Liver (tissue), 8 donors: ENCODE measurements at regions not wholly inside any gene's neighbourhood (a gene's known extent, or its start where the extent isn't known, plus 50 kb on each side); places are given as distances from the start of the nearest gene placed in this dataset.

ENCODE experiments used
- DNase-seq: peaks from one replicate; pipeline ENCODE4 v3.0.0-alpha.2; 2017; ENCODE audit warnings: low spot score
- H3K27ac ChIP-seq, 2 donors: one replicate each; pipeline ENCODE4 v1.7.0; 2013; ENCODE audit warnings: inconsistent platforms in 2 of 2, low read length in 2 of 2, control low read depth in 1 of 2, low read depth in 1 of 2, mild to moderate bottlenecking in 1 of 2
- H3K27me3 ChIP-seq, 4 donors: one replicate each; pipeline versions ENCODE4 v1.6.1 to v1.7.0; 2013; ENCODE audit warnings: low read length in 3 of 4, inconsistent platforms in 1 of 4, mild to moderate bottlenecking in 1 of 4, moderate library complexity in 1 of 4; ENCODE audit not compliant: control insufficient read depth in 4 of 4, insufficient read depth in 4 of 4
- H3K36me3 ChIP-seq, 4 donors: one replicate each; pipeline versions ENCODE4 v1.6.1 to v1.7.0; 2013; ENCODE audit warnings: low read length in 3 of 4, mild to moderate bottlenecking in 3 of 4, low read depth in 1 of 4, moderate library complexity in 1 of 4; ENCODE audit not compliant: control insufficient read depth in 4 of 4, insufficient read depth in 3 of 4
- H3K4me1 ChIP-seq, 4 donors: one replicate each; pipeline versions ENCODE4 v1.6.1 to v1.7.0; 2013; ENCODE audit warnings: low read length in 3 of 4, mild to moderate bottlenecking in 3 of 4, moderate library complexity in 1 of 4; ENCODE audit not compliant: control insufficient read depth in 4 of 4, insufficient read depth in 4 of 4
- H3K4me3 ChIP-seq, 3 donors: one replicate each; pipeline versions ENCODE4 v1.6.1 to v1.7.0; 2013; ENCODE audit warnings: low read length in 3 of 3, control low read depth in 1 of 3, low read depth in 1 of 3, mild to moderate bottlenecking in 1 of 3
- H3K9ac ChIP-seq, 2 donors: one replicate each; pipeline ENCODE4 v1.7.0; 2013; ENCODE audit warnings: low read length in 2 of 2, mild to moderate bottlenecking in 2 of 2, moderate library complexity in 2 of 2, control low read depth in 1 of 2, low read depth in 1 of 2
- H3K9me3 ChIP-seq, 4 donors: one replicate each; pipeline versions ENCODE4 v1.6.1 to v1.7.0; 2013; ENCODE audit warnings: low read length in 3 of 4; ENCODE audit not compliant: control insufficient read depth in 4 of 4
- ATF3 ChIP-seq: IDR thresholded peaks from 2 replicates; pipeline ENCODE4 v1.6.1; 2016; ENCODE audit warnings: antibody characterized with exemption
- CTCF ChIP-seq: fragments of 150-350 bp; IDR thresholded peaks from 2 replicates; pipeline ENCODE4 v1.5.1; 2017; ENCODE audit warnings: improper control_type of control experiment, low read depth, low read length; ENCODE audit not compliant: missing input control
- EGR1 ChIP-seq, 2 donors: IDR thresholded peaks; 2 replicates each; pipeline ENCODE4 v1.6.1; 2016 to 2018; ENCODE audit warnings: antibody characterized with exemption in 2 of 2, low read depth in 2 of 2
- FOXA2 ChIP-seq: IDR thresholded peaks from 2 replicates; pipeline ENCODE4 v1.6.1; 2016; ENCODE audit warnings: antibody characterized with exemption
- GABPA ChIP-seq, 2 donors: IDR thresholded peaks in 1 of 2; conservative IDR thresholded peaks in 1 of 2; 2 replicates each; pipeline ENCODE4 v1.6.1; 2016; ENCODE audit warnings: antibody characterized with exemption in 2 of 2, mild to moderate bottlenecking in 1 of 2, moderate library complexity in 1 of 2
- HNF4G ChIP-seq: IDR thresholded peaks from 2 replicates; pipeline ENCODE4 v1.6.1; 2016; ENCODE audit warnings: antibody characterized with exemption
- JUND ChIP-seq, 2 donors: IDR thresholded peaks; 2 replicates each; pipeline ENCODE4 v1.6.1; 2016; ENCODE audit warnings: antibody characterized with exemption in 2 of 2
- MAX ChIP-seq: IDR thresholded peaks from 2 replicates; pipeline ENCODE4 v1.6.1; 2016; ENCODE audit warnings: antibody characterized with exemption
- NR2F2 ChIP-seq: IDR thresholded peaks from 2 replicates; pipeline ENCODE4 v1.6.1; 2016; ENCODE audit warnings: antibody characterized with exemption
- RAD21 ChIP-seq, 2 donors: IDR thresholded peaks; 2 replicates each; pipeline ENCODE4 v1.6.1; 2016; ENCODE audit warnings: antibody characterized with exemption in 2 of 2, mild to moderate bottlenecking in 2 of 2
- REST ChIP-seq: IDR thresholded peaks from 2 replicates; pipeline ENCODE4 v1.6.1; 2016; ENCODE audit warnings: antibody characterized with exemption, mild to moderate bottlenecking
- RXRA ChIP-seq, 2 donors: IDR thresholded peaks; 2 replicates each; pipeline ENCODE4 v1.6.1; 2017 to 2018; ENCODE audit warnings: antibody characterized with exemption in 2 of 2, mild to moderate bottlenecking in 1 of 2
- SP1 ChIP-seq: IDR thresholded peaks from 2 replicates; pipeline ENCODE4 v1.6.1; 2018; ENCODE audit warnings: antibody characterized with exemption, mild to moderate bottlenecking
- TAF1 ChIP-seq: conservative IDR thresholded peaks from 2 replicates; pipeline ENCODE4 v1.6.1; 2016; ENCODE audit warnings: antibody characterized with exemption, mild to moderate bottlenecking
- YY1 ChIP-seq: IDR thresholded peaks from 2 replicates; pipeline ENCODE4 v1.6.1; 2016; ENCODE audit warnings: antibody characterized with exemption, mild to moderate bottlenecking
- ZBTB33 ChIP-seq: IDR thresholded peaks from 2 replicates; pipeline ENCODE4 v1.6.1; 2016; ENCODE audit warnings: antibody characterized with exemption
- WGBS: extraction: QIAGEN DNeasy Blood & Tissue Kit; methylation state at CpG from one replicate; pipeline ENCODE4 v1.1.7; 2013; 5-methylcytosine and 5-hydroxymethylcytosine counted together
- donor health status: healthy.
- donor health status: healthy.
- donor health status: healthy.
- donor health status: healthy.
- donor health status: healthy.

GRCh38 chr2:217279140-217279539 is 419.3 kb upstream of the TNP1 start:
- WGBS: 72% methylated on average over 3 of the region's 3 CpGs
- TF ChIP-seq ZBTB33 (no peak), GABPA (IDR thresholded peaks at IDR 0.05 in 1 of 2, conservative IDR thresholded peaks at IDR 0.05 in 1 of 2) (no peak), REST (no peak), RAD21 (IDR thresholded peaks at IDR 0.05) (no peak), MAX (no peak), FOXA2 (no peak), JUND (IDR thresholded peaks at IDR 0.05) (no peak)

GRCh38 chr2:217277646-217278398 is 418.0 kb upstream of the TNP1 start:
- H3K36me3 ChIP-seq: no peaks in the 10 kb centered on the region
- no peaks in the 10 kb centered on the region for H3K9me3 ChIP-seq
- TF ChIP-seq HNF4G (no peak), TAF1 (no peak), REST (no peak), YY1 (no peak), FOXA2 (no peak), NR2F2 (no peak), EGR1 (IDR thresholded peaks at IDR 0.05; ENCODE audit: low read depth in 2 of 2) (no peak), SP1 (no peak), RAD21 (IDR thresholded peaks at IDR 0.05) (no peak), RXRA (IDR thresholded peaks at IDR 0.05) (no peak), CTCF (no peak), MAX (no peak), JUND (IDR thresholded peaks at IDR 0.05) (no peak), ATF3 (no peak)
- no peaks in the 10 kb centered on the region for H3K27me3 ChIP-seq
- 73% methylated on average over 8 of the region's 8 CpGs for WGBS
- no peak overlapping the region for H3K9ac ChIP-seq
- DNase-seq: no peak
- H3K4me1 ChIP-seq: no peaks in the 10 kb centered on the region
- no peak overlapping the region for H3K27ac ChIP-seq
- no peak overlapping the region for H3K4me3 ChIP-seq

More at GRCh38 chr2:217279140-217279539, 419.3 kb upstream of the TNP1 start:
- no peak overlapping the region for H3K4me3 ChIP-seq
- H3K36me3 ChIP-seq: no peaks in the 10 kb centered on the region
- no peak for DNase-seq
- no peaks in the 10 kb centered on the region for H3K9me3 ChIP-seq
- H3K27ac ChIP-seq: no peak overlapping the region
- no peaks in the 10 kb centered on the region for H3K4me1 ChIP-seq
- H3K27me3 ChIP-seq: no peaks in the 10 kb centered on the region
- H3K9ac ChIP-seq: no peak overlapping the region
